Femur (tissue), 1 donor: ENCODE measurements at regions not wholly inside any gene's neighbourhood (a gene's known extent, or its start where the extent isn't known, plus 50 kb on each side); places are given as distances from the start of the nearest gene placed in this dataset.

Experiments used
- DNase-seq: peaks from one replicate; pipeline ENCODE4 v3.0.0-alpha.2; 2017

- no peak for DNase-seq
Measured at GRCh38 chr6:156647991-156648390, 129.2 kb upstream of the ARID1B start.

- DNase-seq, result no peak
Measured at GRCh38 chr6:156647140-156647784, 129.9 kb upstream of the ARID1B start.

- DNase-seq, result no peak
Measured at GRCh38 chr6:156646496-156646895, 130.7 kb upstream of the ARID1B start.

GRCh38 chr6:156645097-156645496, 132.1 kb upstream of the ARID1B start:
- no peak for DNase-seq

GRCh38 chr6:156639009-156639721, 138.0 kb upstream of the ARID1B start:
- no peak for DNase-seq

GRCh38 chr6:156638581-156638980, 138.6 kb upstream of the ARID1B start:
- DNase-seq, result no peak

GRCh38 chr6:156634951-156635371, 142.2 kb upstream of the ARID1B start:
- DNase-seq, result no peak

- no peak for DNase-seq
Measured at GRCh38 chr6:156634048-156634447, 143.1 kb upstream of the ARID1B start.

- no peak for DNase-seq
Measured at GRCh38 chr6:156633291-156633690, 143.9 kb upstream of the ARID1B start.

GRCh38 chr6:156630613-156631302, 146.4 kb upstream of the ARID1B start:
- DNase-seq, result no peak

GRCh38 chr6:156628805-156629204, 148.4 kb upstream of the ARID1B start:
- no peak for DNase-seq

GRCh38 chr6:156627524-156627923, 149.7 kb upstream of the ARID1B start:
- no peak for DNase-seq

- DNase-seq, result no peak
Measured at GRCh38 chr6:156622185-156622584, 155.0 kb upstream of the ARID1B start.

- DNase-seq, result no peak
Measured at GRCh38 chr6:156620331-156620730, 156.8 kb upstream of the ARID1B start.

GRCh38 chr6:156618600-156619205, 158.5 kb upstream of the ARID1B start:
- no peak for DNase-seq

- DNase-seq, result no peak
Measured at GRCh38 chr6:156617941-156618340, 159.2 kb upstream of the ARID1B start.

GRCh38 chr6:156617376-156617775, 159.8 kb upstream of the ARID1B start:
- no peak for DNase-seq

GRCh38 chr6:156616495-156616894, 160.7 kb upstream of the ARID1B start:
- DNase-seq, result no peak

- no peak for DNase-seq
Measured at GRCh38 chr6:156613996-156614395, 163.2 kb upstream of the ARID1B start.

- no peak for DNase-seq
Measured at GRCh38 chr6:156612361-156612760, 164.8 kb upstream of the ARID1B start.

- no peak for DNase-seq
Measured at GRCh38 chr6:156602066-156602385, 175.2 kb upstream of the ARID1B start.

- no peak for DNase-seq
Measured at GRCh38 chr6:156601152-156602065, 175.8 kb upstream of the ARID1B start.

- DNase-seq, result no peak
Measured at GRCh38 chr6:156600678-156601077, 176.5 kb upstream of the ARID1B start.
